Testis (tissue), 2 donors: ENCODE measurements at regions not wholly inside any gene's neighbourhood (a gene's known extent, or its start where the extent isn't known, plus 50 kb on each side); places are given as distances from the start of the nearest gene placed in this dataset.

Experiments
- CTCF ChIP-seq, 3 experiments: fragments of 450-650 bp in 2 of 3; fragments of 200-600 bp in 1 of 3; sonication (generic) in 1 of 3; IDR thresholded peaks; one replicate each; pipeline ENCODE4 v1.5.1; 2016 to 2019; ENCODE audit warnings: antibody characterized with exemption in 3 of 3, mild to moderate bottlenecking in 2 of 3, moderate library complexity in 1 of 3
- POLR2A ChIP-seq: fragments of 450-650 bp; IDR thresholded peaks from one replicate; pipeline ENCODE4 v1.6.1; 2017; ENCODE audit warnings: antibody characterized with exemption, mild to moderate bottlenecking, moderate library complexity

GRCh38 chr16:31618130-31618529 is 90.4 kb downstream of the AHSP start:
- TF ChIP-seq CTCF (IDR thresholded peaks at IDR 0.05) (no peak), POLR2A (no peak)
